ENCODE measurements at regions not wholly inside any gene's neighbourhood (a gene's known extent, or its start where the extent isn't known, plus 50 kb on each side); places are given as distances from the start of the nearest gene placed in this dataset.

DNA sequence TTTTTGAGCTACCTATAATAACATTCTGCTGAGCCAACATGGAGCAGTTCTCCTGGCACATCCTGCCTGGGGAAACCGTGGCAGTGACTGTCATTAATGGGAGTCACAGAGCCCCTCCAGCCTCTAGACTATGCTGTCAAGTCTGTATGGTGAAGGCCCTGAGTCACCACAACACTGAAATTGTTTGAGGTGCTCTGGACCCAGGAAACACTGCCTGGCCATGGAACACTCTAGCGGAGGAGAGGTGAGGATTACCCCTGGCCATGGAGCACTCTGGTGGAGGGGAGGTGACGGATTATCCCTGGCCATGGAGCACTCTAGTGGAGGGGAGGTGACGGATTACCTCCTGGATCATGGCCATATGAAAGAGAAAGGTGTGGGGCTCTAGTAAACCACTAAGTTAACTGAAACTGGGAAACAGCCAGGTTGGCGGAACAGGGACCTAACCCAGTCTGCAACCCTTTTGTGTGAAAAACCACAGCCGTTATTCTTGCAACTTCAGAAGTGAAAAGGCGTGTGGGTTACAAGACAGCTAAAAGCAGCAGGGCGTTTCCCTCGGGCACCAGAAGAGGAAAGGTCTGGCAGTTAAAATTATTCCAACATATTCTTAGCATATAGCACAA is 156.7 kb downstream of the KCNJ12 start:
- Histone ChIP-seq H3K27me3 (ENCODE audit: control insufficient read depth, insufficient read depth, low read length) (no peaks in the 10 kb centered on the region), H3K36me3 (ENCODE audit: control insufficient read depth, insufficient read depth, low read length) (peaks cover 14% of the 10 kb centered on the region), H3K4me3 (ENCODE audit: low read length) (no peak overlapping the region), H3K9me3 (replicated peaks; ENCODE audit: control insufficient read depth, low read depth, low read length) (peaks cover 5% of the 10 kb centered on the region), H3K4me1 (ENCODE audit: control insufficient read depth, insufficient read depth, low read length) (peaks cover 15% of the 10 kb centered on the region), H3K27ac (ENCODE audit: low read length) (no peak overlapping the region)
- no peak for DNase-seq
- WGBS (ENCODE audit: insufficient coverage), result 91% methylated on average over 7 of the region's 9 CpGs

GRCh38 chr17:21535686-21536375 is 156.5 kb upstream of the KCNJ18 start:
- no CpG with 5 or more reads among the region's 1 CpG for WGBS (ENCODE audit: insufficient coverage)
- Histone ChIP-seq H3K4me1 (ENCODE audit: control insufficient read depth, insufficient read depth, low read length) (no peaks in the 10 kb centered on the region), H3K9me3 (replicated peaks; ENCODE audit: control insufficient read depth, low read depth, low read length) (peaks cover 5% of the 10 kb centered on the region), H3K27ac (ENCODE audit: low read length) (no peak overlapping the region), H3K27me3 (ENCODE audit: control insufficient read depth, insufficient read depth, low read length) (no peaks in the 10 kb centered on the region), H3K36me3 (ENCODE audit: control insufficient read depth, insufficient read depth, low read length) (peaks cover 14% of the 10 kb centered on the region), H3K4me3 (ENCODE audit: low read length) (no peak overlapping the region)
- DNase-seq, result no peak

- Histone ChIP-seq H3K27ac (ENCODE audit: low read length) (no peak overlapping the region), H3K9me3 (replicated peaks; ENCODE audit: control insufficient read depth, low read depth, low read length) (peaks cover 5% of the 10 kb centered on the region), H3K4me1 (ENCODE audit: control insufficient read depth, insufficient read depth, low read length) (no peaks in the 10 kb centered on the region), H3K36me3 (ENCODE audit: control insufficient read depth, insufficient read depth, low read length) (peaks cover 14% of the 10 kb centered on the region), H3K27me3 (ENCODE audit: control insufficient read depth, insufficient read depth, low read length) (no peaks in the 10 kb centered on the region), H3K4me3 (ENCODE audit: low read length) (no peak overlapping the region)
- no peak for DNase-seq
- no CpG with 5 or more reads among the region's 2 CpGs for WGBS (ENCODE audit: insufficient coverage)
These were observed 155.0 kb upstream of the KCNJ18 start for GRCh38 chr17:21537302-21537701.

- Histone ChIP-seq H3K4me3 (ENCODE audit: low read length) (no peak overlapping the region), H3K36me3 (ENCODE audit: control insufficient read depth, insufficient read depth, low read length) (peaks cover 12% of the 10 kb centered on the region), H3K27me3 (ENCODE audit: control insufficient read depth, insufficient read depth, low read length) (no peaks in the 10 kb centered on the region), H3K27ac (ENCODE audit: low read length) (no peak overlapping the region), H3K9me3 (replicated peaks; ENCODE audit: control insufficient read depth, low read depth, low read length) (peaks cover 5% of the 10 kb centered on the region), H3K4me1 (ENCODE audit: control insufficient read depth, insufficient read depth, low read length) (no peaks in the 10 kb centered on the region)
- DNase-seq, result no peak
- no CpG with 5 or more reads among the region's 1 CpG for WGBS (ENCODE audit: insufficient coverage)
These were observed 153.7 kb upstream of the KCNJ18 start for GRCh38 chr17:21538615-21539014.

DNA sequence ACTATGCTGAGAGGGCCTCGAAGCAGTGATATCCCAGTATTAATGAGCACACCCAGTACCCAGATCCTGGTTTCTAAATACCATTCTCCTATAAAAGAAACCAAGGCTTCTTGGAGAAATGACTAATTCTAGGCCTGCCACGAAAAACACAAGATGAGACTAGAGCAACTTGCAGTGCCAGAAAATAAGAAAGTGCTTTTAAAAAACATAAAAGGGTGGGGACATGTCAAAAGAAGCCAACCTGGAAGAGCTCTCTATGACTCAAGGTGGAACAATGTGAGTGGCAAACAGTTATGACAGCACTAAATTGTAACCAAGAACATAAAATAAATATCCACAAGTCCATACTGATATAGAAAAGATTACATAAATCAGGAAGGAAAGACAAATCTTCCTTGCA is 153.2 kb upstream of the KCNJ18 start:
- H3K27ac ChIP-seq (ENCODE audit: low read length), result no peak overlapping the region
- no peak for DNase-seq
- WGBS (ENCODE audit: insufficient coverage), result no CpG with 5 or more reads among the region's 2 CpGs
- H3K36me3 ChIP-seq (ENCODE audit: control insufficient read depth, insufficient read depth, low read length), result peaks cover 10% of the 10 kb centered on the region
- peaks cover 5% of the 10 kb centered on the region for H3K9me3 ChIP-seq (replicated peaks; ENCODE audit: control insufficient read depth, low read depth, low read length)
- no peaks in the 10 kb centered on the region for H3K27me3 ChIP-seq (ENCODE audit: control insufficient read depth, insufficient read depth, low read length)
- no peaks in the 10 kb centered on the region for H3K4me1 ChIP-seq (ENCODE audit: control insufficient read depth, insufficient read depth, low read length)
- H3K4me3 ChIP-seq (ENCODE audit: low read length), result no peak overlapping the region

GRCh38 chr17:21540502-21540901 is 151.8 kb upstream of the KCNJ18 start:
- Histone ChIP-seq H3K4me3 (ENCODE audit: low read length) (no peak overlapping the region), H3K27me3 (ENCODE audit: control insufficient read depth, insufficient read depth, low read length) (no peaks in the 10 kb centered on the region), H3K4me1 (ENCODE audit: control insufficient read depth, insufficient read depth, low read length) (no peaks in the 10 kb centered on the region), H3K36me3 (ENCODE audit: control insufficient read depth, insufficient read depth, low read length) (peaks cover under 1% of the 10 kb centered on the region), H3K27ac (ENCODE audit: low read length) (no peak overlapping the region), H3K9me3 (replicated peaks; ENCODE audit: control insufficient read depth, low read depth, low read length) (peaks cover 5% of the 10 kb centered on the region)
- no CpG with 5 or more reads among the region's 5 CpGs for WGBS (ENCODE audit: insufficient coverage)
- no peak for DNase-seq

GRCh38 chr17:21542070-21542469 is 150.3 kb upstream of the KCNJ18 start:
- Histone ChIP-seq H3K9me3 (replicated peaks; ENCODE audit: control insufficient read depth, low read depth, low read length) (peaks cover 5% of the 10 kb centered on the region), H3K4me1 (ENCODE audit: control insufficient read depth, insufficient read depth, low read length) (no peaks in the 10 kb centered on the region), H3K27ac (ENCODE audit: low read length) (no peak overlapping the region), H3K27me3 (ENCODE audit: control insufficient read depth, insufficient read depth, low read length) (no peaks in the 10 kb centered on the region), H3K36me3 (ENCODE audit: control insufficient read depth, insufficient read depth, low read length) (peaks cover 9% of the 10 kb centered on the region), H3K4me3 (ENCODE audit: low read length) (no peak overlapping the region)
- no CpG with 5 or more reads among the region's 2 CpGs for WGBS (ENCODE audit: insufficient coverage)
- no peak for DNase-seq

GRCh38 chr17:21542991-21543390 is 149.3 kb upstream of the KCNJ18 start:
- no peak overlapping the region for H3K4me3 ChIP-seq (ENCODE audit: low read length)
- no CpG with 5 or more reads among the region's 4 CpGs for WGBS (ENCODE audit: insufficient coverage)
- H3K9me3 ChIP-seq (replicated peaks; ENCODE audit: control insufficient read depth, low read depth, low read length), result no peaks in the 10 kb centered on the region
- H3K27ac ChIP-seq (ENCODE audit: low read length), result no peak overlapping the region
- DNase-seq, result no peak
- H3K4me1 ChIP-seq (ENCODE audit: control insufficient read depth, insufficient read depth, low read length), result no peaks in the 10 kb centered on the region
- H3K27me3 ChIP-seq (ENCODE audit: control insufficient read depth, insufficient read depth, low read length), result no peaks in the 10 kb centered on the region
- H3K36me3 ChIP-seq (ENCODE audit: control insufficient read depth, insufficient read depth, low read length), result peaks cover 9% of the 10 kb centered on the region

DNA sequence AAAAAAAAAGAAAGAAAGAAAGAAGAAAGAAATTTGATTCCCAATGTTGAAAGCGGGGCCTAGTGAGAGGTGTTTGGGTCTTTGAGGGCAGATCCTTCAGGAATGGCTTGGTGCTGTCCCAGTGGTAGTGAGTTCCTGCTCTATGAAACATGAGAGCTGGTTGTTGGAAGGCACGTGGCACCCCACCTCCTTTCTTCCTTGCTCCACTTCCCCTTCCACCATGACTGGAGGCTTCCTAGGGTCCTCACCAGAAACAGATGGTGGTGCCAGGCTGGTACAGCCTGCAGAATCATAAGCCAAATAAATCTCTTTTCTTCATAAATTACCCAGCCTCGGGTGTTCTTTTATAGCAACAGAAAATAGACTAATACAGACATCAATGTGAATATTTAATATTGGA is 147.3 kb upstream of the KCNJ18 start:
- Histone ChIP-seq H3K36me3 (ENCODE audit: control insufficient read depth, insufficient read depth, low read length) (peaks cover 11% of the 10 kb centered on the region), H3K4me3 (ENCODE audit: low read length) (no peak overlapping the region), H3K27ac (ENCODE audit: low read length) (no peak overlapping the region), H3K9me3 (replicated peaks; ENCODE audit: control insufficient read depth, low read depth, low read length) (no peaks in the 10 kb centered on the region), H3K27me3 (ENCODE audit: control insufficient read depth, insufficient read depth, low read length) (peaks cover under 1% of the 10 kb centered on the region), H3K4me1 (ENCODE audit: control insufficient read depth, insufficient read depth, low read length) (peaks cover under 1% of the 10 kb centered on the region)
- DNase-seq, result no peak
- WGBS (ENCODE audit: insufficient coverage), result 70% methylated on average over 2 of the region's 3 CpGs

- Histone ChIP-seq H3K4me3 (ENCODE audit: low read length) (no peak overlapping the region), H3K27me3 (ENCODE audit: control insufficient read depth, insufficient read depth, low read length) (peaks cover 11% of the 10 kb centered on the region), H3K9me3 (replicated peaks; ENCODE audit: control insufficient read depth, low read depth, low read length) (no peaks in the 10 kb centered on the region), H3K4me1 (ENCODE audit: control insufficient read depth, insufficient read depth, low read length) (peaks cover 8% of the 10 kb centered on the region), H3K36me3 (ENCODE audit: control insufficient read depth, insufficient read depth, low read length) (peaks cover 11% of the 10 kb centered on the region), H3K27ac (ENCODE audit: low read length) (no peak overlapping the region)
- 70% methylated on average over 2 of the region's 3 CpGs for WGBS (ENCODE audit: insufficient coverage)
- no peak for DNase-seq
These were observed 144.1 kb upstream of the KCNJ18 start for GRCh38 chr17:21548236-21548635.
